ENCODE measurements at regions not wholly inside any gene's neighbourhood (a gene's known extent, or its start where the extent isn't known, plus 50 kb on each side); places are given as distances from the start of the nearest gene placed in this dataset.

DNA sequence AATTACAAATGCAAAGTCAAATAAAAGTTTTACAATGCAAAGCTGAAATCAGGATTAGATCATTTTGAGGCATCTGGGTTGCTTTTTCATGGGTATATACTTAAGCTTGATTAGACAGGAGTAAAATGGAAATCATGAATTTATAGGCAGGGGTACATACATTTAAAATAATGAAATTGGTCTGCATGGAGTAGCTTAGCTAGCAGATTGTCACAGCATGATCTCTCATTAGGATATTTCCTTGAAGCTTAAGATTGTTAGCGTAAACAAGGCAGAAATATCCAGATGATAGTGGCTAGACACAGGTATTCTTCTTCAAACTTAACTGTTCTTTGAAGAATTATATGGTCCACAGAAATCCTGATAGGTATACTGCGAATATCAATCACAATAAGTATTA lies 1627.0 kb upstream of the PCDH20 start:
- no peaks in the 10 kb centered on the region for H3K79me2 ChIP-seq (ENCODE audit: control insufficient read depth, low read length)
- no peaks in the 10 kb centered on the region for H3K9me3 ChIP-seq (ENCODE audit: control insufficient read depth, insufficient read depth, low read length)
- H3K27ac ChIP-seq (ENCODE audit: low read depth, low read length), result no peak overlapping the region
- no peaks in the 10 kb centered on the region for H3K4me1 ChIP-seq (ENCODE audit: control insufficient read depth, low read length)
- TF ChIP-seq, protein P1, sequence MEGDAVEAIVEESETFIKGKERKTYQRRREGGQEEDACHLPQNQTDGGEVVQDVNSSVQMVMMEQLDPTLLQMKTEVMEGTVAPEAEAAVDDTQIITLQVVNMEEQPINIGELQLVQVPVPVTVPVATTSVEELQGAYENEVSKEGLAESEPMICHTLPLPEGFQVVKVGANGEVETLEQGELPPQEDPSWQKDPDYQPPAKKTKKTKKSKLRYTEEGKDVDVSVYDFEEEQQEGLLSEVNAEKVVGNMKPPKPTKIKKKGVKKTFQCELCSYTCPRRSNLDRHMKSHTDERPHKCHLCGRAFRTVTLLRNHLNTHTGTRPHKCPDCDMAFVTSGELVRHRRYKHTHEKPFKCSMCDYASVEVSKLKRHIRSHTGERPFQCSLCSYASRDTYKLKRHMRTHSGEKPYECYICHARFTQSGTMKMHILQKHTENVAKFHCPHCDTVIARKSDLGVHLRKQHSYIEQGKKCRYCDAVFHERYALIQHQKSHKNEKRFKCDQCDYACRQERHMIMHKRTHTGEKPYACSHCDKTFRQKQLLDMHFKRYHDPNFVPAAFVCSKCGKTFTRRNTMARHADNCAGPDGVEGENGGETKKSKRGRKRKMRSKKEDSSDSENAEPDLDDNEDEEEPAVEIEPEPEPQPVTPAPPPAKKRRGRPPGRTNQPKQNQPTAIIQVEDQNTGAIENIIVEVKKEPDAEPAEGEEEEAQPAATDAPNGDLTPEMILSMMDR (IDR thresholded peaks at IDR 0.05; ENCODE audit: low read depth, low read length, poor library complexity, severe bottlenecking), result no peak
- TF ChIP-seq EZH2phosphoT487 (IDR thresholded peaks at IDR 0.05; ENCODE audit: borderline replicate concordance, low read length), result no peak
- no peak overlapping the region for H3K4me2 ChIP-seq (ENCODE audit: low read length)
- no peaks in the 10 kb centered on the region for H3F3A ChIP-seq (ENCODE audit: control insufficient read depth, insufficient read depth)
- no peaks in the 10 kb centered on the region for H3K36me3 ChIP-seq (ENCODE audit: control insufficient read depth, low read length)
- no peak overlapping the region for H3K4me3 ChIP-seq (ENCODE audit: low read length)
- no peaks in the 10 kb centered on the region for H3K9me2 ChIP-seq (replicated peaks; ENCODE audit: control insufficient read depth, low read length)
- no peaks in the 10 kb centered on the region for H4K20me1 ChIP-seq (ENCODE audit: control insufficient read depth, insufficient read depth, low read depth, low read length)
- H3K27me3 ChIP-seq (ENCODE audit: control insufficient read depth, low read length), result no peaks in the 10 kb centered on the region

DNA sequence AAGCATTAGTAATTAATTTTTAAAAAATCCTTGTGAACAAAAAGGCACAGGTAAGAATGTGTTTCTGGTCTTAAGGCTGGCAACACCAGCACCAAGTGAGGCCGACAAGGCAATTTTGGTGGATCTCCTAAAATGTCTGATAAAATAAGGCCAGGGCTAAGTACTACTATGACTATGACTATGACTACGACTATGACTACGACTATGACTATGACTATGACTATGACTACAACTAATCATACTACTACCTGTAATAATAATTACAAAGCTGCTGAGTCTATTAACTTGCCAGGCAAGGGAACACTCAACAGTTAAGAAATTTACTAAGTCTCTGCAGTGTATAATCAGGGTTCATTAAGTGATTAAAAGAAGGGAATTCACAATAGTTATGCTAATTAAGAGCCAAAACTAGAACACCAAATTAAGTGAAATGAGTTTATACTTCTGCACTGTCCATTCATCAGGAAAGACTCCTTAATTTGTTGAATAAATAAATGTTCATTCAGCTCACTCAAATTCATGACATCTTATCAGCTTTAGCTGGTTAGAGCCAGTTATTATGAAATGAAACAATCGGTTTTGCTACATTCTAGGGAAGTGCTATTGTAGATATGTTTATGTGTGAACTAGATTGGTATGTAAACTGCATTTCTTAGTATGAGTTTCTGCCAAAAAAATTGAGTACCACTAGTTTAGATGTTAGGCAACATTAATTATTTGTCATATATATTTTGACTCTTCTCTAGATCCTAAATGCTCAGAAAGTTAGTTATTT lies 1626.2 kb upstream of the PCDH20 start:
- H3K4me3 ChIP-seq (ENCODE audit: low read length), result no peak overlapping the region

DNA sequence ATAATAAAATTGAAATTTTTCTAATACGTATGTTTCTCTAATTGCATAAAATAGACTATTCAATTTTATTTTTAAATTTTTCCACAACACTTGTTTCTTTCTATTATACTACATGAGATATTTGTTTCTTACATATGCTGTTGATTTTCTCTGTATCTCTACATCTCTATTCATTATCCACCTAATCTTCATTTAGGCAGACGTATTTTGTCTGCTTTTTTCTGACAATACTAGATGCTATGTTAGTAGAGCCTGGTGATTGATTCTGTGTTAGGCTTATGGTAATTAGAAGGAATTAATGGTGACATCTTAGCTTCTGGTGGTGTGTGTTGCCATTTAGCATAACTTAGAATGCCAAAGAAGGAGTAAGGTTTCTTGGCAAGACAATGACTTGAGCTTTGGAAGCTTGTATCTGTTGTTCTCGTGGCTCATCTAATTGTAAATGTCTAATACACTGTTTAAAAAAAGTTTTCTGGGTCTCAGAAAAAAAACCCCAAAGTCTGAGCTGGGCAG lies 1610.7 kb upstream of the PCDH20 start:
- Histone ChIP-seq H4K20me1 (ENCODE audit: control insufficient read depth, insufficient read depth, low read depth, low read length) (no peaks in the 10 kb centered on the region), H3K4me3 (ENCODE audit: low read length) (no peak overlapping the region), H3K4me2 (ENCODE audit: low read length) (no peak overlapping the region), H3K79me2 (ENCODE audit: control insufficient read depth, low read length) (no peaks in the 10 kb centered on the region), H3K27me3 (ENCODE audit: control insufficient read depth, low read length) (no peaks in the 10 kb centered on the region), H3K9me3 (ENCODE audit: control insufficient read depth, insufficient read depth, low read length) (no peaks in the 10 kb centered on the region; the same call in 1 of the 2 replicates), H3K4me1 (ENCODE audit: control insufficient read depth, low read length) (no peaks in the 10 kb centered on the region), H3K27ac (ENCODE audit: low read depth, low read length) (no peak overlapping the region), H3F3A (ENCODE audit: control insufficient read depth, insufficient read depth) (no peaks in the 10 kb centered on the region), H3K9me2 (replicated peaks; ENCODE audit: control insufficient read depth, low read length) (no peaks in the 10 kb centered on the region), H3K36me3 (ENCODE audit: control insufficient read depth, low read length) (no peaks in the 10 kb centered on the region)
- TF ChIP-seq, protein P1 (IDR thresholded peaks at IDR 0.05; ENCODE audit: low read depth, low read length, poor library complexity, severe bottlenecking), result no peak
- TF ChIP-seq EZH2phosphoT487 (IDR thresholded peaks at IDR 0.05; ENCODE audit: borderline replicate concordance, low read length), result no peak

More for the DNA sequence above, 1626.2 kb upstream of the PCDH20 start:
- TF ChIP-seq, protein P1 (IDR thresholded peaks at IDR 0.05; ENCODE audit: low read depth, low read length, poor library complexity, severe bottlenecking), result no peak
- TF ChIP-seq EZH2phosphoT487 (IDR thresholded peaks at IDR 0.05; ENCODE audit: borderline replicate concordance, low read length), result no peak
- Histone ChIP-seq H4K20me1 (ENCODE audit: control insufficient read depth, insufficient read depth, low read depth, low read length) (no peaks in the 10 kb centered on the region), H3K27me3 (ENCODE audit: control insufficient read depth, low read length) (no peaks in the 10 kb centered on the region), H3K9me2 (replicated peaks; ENCODE audit: control insufficient read depth, low read length) (no peaks in the 10 kb centered on the region), H3K4me2 (ENCODE audit: low read length) (no peak overlapping the region), H3K79me2 (ENCODE audit: control insufficient read depth, low read length) (no peaks in the 10 kb centered on the region), H3K36me3 (ENCODE audit: control insufficient read depth, low read length) (no peaks in the 10 kb centered on the region), H3K27ac (ENCODE audit: low read depth, low read length) (no peak overlapping the region), H3K9me3 (ENCODE audit: control insufficient read depth, insufficient read depth, low read length) (no peaks in the 10 kb centered on the region), H3K4me1 (ENCODE audit: control insufficient read depth, low read length) (no peaks in the 10 kb centered on the region), H3F3A (ENCODE audit: control insufficient read depth, insufficient read depth) (no peaks in the 10 kb centered on the region)
